ENCODE measurements at regions not wholly inside any gene's neighbourhood (a gene's known extent, or its start where the extent isn't known, plus 50 kb on each side); places are given as distances from the start of the nearest gene placed in this dataset.
A peak's percentile ranks its signal among the peaks of the same experiment; 100 is the strongest.

GRCh38 chr5:51495672-51496071, 112.4 kb downstream of the ISL1 start:
- CTCF ChIA-PET = no interaction called here
- Histone ChIP-seq H3K36me3 (ENCODE audit: control insufficient read depth, insufficient read depth, low read length) (no peaks in the 10 kb centered on the region), H3K4me3 (ENCODE audit: low read depth, low read length) (no peak overlapping the region), H3K27me3 (ENCODE audit: control insufficient read depth, insufficient read depth, low read length) (no peaks in the 10 kb centered on the region)
- TF ChIP-seq CTCF (IDR thresholded peaks at IDR 0.05; ENCODE audit: insufficient read depth, low read depth, low read length) = no peak
- DNase-seq (ENCODE audit: low read depth) = peak; percentile 72
- POLR2A ChIA-PET = no interaction called here

- no peaks in the 10 kb centered on the region for H3K27me3 ChIP-seq (ENCODE audit: control insufficient read depth, insufficient read depth, low read length)
- ChIA-PET POLR2A (no interaction called here), CTCF (interaction anchor here (1.6 kb wide), 1 partner anchor 8 kb away, joined by 3 read pairs; no protein-coding TSS in a partner anchor)
- no peak for TF ChIP-seq CTCF (IDR thresholded peaks at IDR 0.05; ENCODE audit: insufficient read depth, low read depth, low read length)
- H3K4me3 ChIP-seq (ENCODE audit: low read depth, low read length) = no peak overlapping the region
- DNase-seq (ENCODE audit: low read depth) = no peak
- H3K36me3 ChIP-seq (ENCODE audit: control insufficient read depth, insufficient read depth, low read length) = no peaks in the 10 kb centered on the region
Measured at GRCh38 chr5:51517838-51518237, 134.6 kb downstream of the ISL1 start.

GRCh38 chr5:51518607-51519006, 135.4 kb downstream of the ISL1 start:
- TF ChIP-seq CTCF (IDR thresholded peaks at IDR 0.05; ENCODE audit: insufficient read depth, low read depth, low read length) = no peak
- ChIA-PET POLR2A (no interaction called here), CTCF (interaction anchor here (1.6 kb wide), 1 partner anchor 9 kb away, joined by 3 read pairs; no protein-coding TSS in a partner anchor)
- no peaks in the 10 kb centered on the region for H3K27me3 ChIP-seq (ENCODE audit: control insufficient read depth, insufficient read depth, low read length)
- no peak for DNase-seq (ENCODE audit: low read depth)
- no peak overlapping the region for H3K4me3 ChIP-seq (ENCODE audit: low read depth, low read length)
- H3K36me3 ChIP-seq (ENCODE audit: control insufficient read depth, insufficient read depth, low read length) = no peaks in the 10 kb centered on the region

- no peak overlapping the region for H3K4me3 ChIP-seq (ENCODE audit: low read depth, low read length)
- ChIA-PET CTCF (no interaction called here), POLR2A (no interaction called here)
- no peak for DNase-seq (ENCODE audit: low read depth)
- no peak for TF ChIP-seq CTCF (IDR thresholded peaks at IDR 0.05; ENCODE audit: insufficient read depth, low read depth, low read length)
- H3K36me3 ChIP-seq (ENCODE audit: control insufficient read depth, insufficient read depth, low read length) = no peaks in the 10 kb centered on the region
- no peaks in the 10 kb centered on the region for H3K27me3 ChIP-seq (ENCODE audit: control insufficient read depth, insufficient read depth, low read length)
Measured at GRCh38 chr5:51521583-51521982, 138.3 kb downstream of the ISL1 start.

GRCh38 chr5:51539232-51539631, 156.0 kb downstream of the ISL1 start:
- no peaks in the 10 kb centered on the region for H3K36me3 ChIP-seq (ENCODE audit: control insufficient read depth, insufficient read depth, low read length)
- POLR2A ChIA-PET = no interaction called here
- CTCF ChIA-PET = no interaction called here
- H3K4me3 ChIP-seq (ENCODE audit: low read depth, low read length) = no peak overlapping the region
- no peaks in the 10 kb centered on the region for H3K27me3 ChIP-seq (ENCODE audit: control insufficient read depth, insufficient read depth, low read length)
- no peak for DNase-seq (ENCODE audit: low read depth)
- TF ChIP-seq CTCF (IDR thresholded peaks at IDR 0.05; ENCODE audit: insufficient read depth, low read depth, low read length) = no peak
